ENCODE measurements at regions not wholly inside any gene's neighbourhood (a gene's known extent, or its start where the extent isn't known, plus 50 kb on each side); places are given as distances from the start of the nearest gene placed in this dataset.

- H3K9me3 Mint-ChIP-seq = peaks cover 6% of the 10 kb centered on the region
- H3K27ac Mint-ChIP-seq = no peak overlapping the region
- no peaks in the 10 kb centered on the region for H3K36me3 Mint-ChIP-seq (ENCODE audit: low read depth)
- no peak for TF ChIP-seq CTCF (IDR thresholded peaks at IDR 0.05)
- H3K27me3 Mint-ChIP-seq (ENCODE audit: low read depth, poor library complexity) = no peaks in the 10 kb centered on the region
- H3K4me3 Mint-ChIP-seq = no peak overlapping the region
- no peaks in the 10 kb centered on the region for H3K4me1 Mint-ChIP-seq
- no peak for DNase-seq
Observed at GRCh38 chr2:35104309-35104708, 1251.3 kb upstream of the CRIM1 start.

DNA sequence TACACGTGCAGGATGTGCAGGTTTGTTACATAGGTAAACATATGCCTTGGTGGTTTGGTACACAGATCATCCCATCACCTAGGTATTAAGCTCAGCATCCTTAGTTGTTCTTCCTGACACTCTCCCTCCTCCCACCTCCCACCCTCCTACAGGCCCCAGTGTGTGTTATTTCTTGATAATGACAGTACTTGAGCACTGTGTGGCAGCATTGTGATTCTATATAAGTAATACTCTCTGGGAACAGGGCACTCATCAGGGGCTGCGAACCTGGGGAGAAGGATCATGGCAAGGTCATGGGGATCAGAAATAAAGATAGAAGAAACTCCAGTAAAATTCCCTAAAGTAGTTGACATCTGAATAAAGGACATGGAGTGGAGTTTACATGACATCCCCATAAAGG lies 1256.2 kb upstream of the CRIM1 start:
- Mint-ChIP-seq H3K27ac (no peak overlapping the region), H3K4me1 (no peaks in the 10 kb centered on the region), H3K27me3 (ENCODE audit: low read depth, poor library complexity) (no peaks in the 10 kb centered on the region), H3K4me3 (no peak overlapping the region), H3K9me3 (peaks cover 6% of the 10 kb centered on the region), H3K36me3 (ENCODE audit: low read depth) (no peaks in the 10 kb centered on the region)
- DNase-seq = no peak
- TF ChIP-seq CTCF (IDR thresholded peaks at IDR 0.05) = no peak

DNA sequence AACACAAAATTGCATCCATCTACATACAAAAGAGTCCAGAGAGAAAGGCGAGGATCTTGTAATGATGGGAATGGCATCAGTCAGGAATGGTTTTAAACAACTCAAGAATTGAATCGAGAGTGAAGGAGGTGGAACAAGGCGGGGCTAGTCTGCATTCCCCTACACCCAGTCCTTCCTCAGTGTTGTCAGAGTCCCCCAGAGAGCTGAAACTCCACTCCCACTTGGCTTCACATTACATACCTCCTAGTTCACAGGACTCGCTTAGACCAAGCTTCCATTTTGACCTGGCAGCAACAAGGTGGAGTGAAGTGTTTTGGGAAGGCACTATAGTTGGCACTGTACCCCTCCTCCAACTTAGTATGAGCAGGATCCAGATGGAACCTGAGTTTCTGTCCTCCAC lies 1273.5 kb upstream of the CRIM1 start:
- H3K36me3 Mint-ChIP-seq (ENCODE audit: low read depth) = no peaks in the 10 kb centered on the region
- no peak for TF ChIP-seq CTCF (IDR thresholded peaks at IDR 0.05)

GRCh38 chr2:35081622-35082015 lies 1274.0 kb upstream of the CRIM1 start:
- no peak overlapping the region for H3K4me3 Mint-ChIP-seq
- TF ChIP-seq CTCF (IDR thresholded peaks at IDR 0.05) = no peak
- no peaks in the 10 kb centered on the region for H3K36me3 Mint-ChIP-seq (ENCODE audit: low read depth)
- no peaks in the 10 kb centered on the region for H3K4me1 Mint-ChIP-seq
- H3K9me3 Mint-ChIP-seq = no peaks in the 10 kb centered on the region
- no peak overlapping the region for H3K27ac Mint-ChIP-seq
- H3K27me3 Mint-ChIP-seq (ENCODE audit: low read depth, poor library complexity) = no peaks in the 10 kb centered on the region
- no peak for DNase-seq

More for the DNA sequence above, 1273.5 kb upstream of the CRIM1 start:
- no peaks in the 10 kb centered on the region for H3K27me3 Mint-ChIP-seq (ENCODE audit: low read depth, poor library complexity)
- DNase-seq = no peak
- no peaks in the 10 kb centered on the region for H3K9me3 Mint-ChIP-seq
- no peak overlapping the region for H3K27ac Mint-ChIP-seq
- H3K4me1 Mint-ChIP-seq = no peaks in the 10 kb centered on the region
- H3K4me3 Mint-ChIP-seq = no peak overlapping the region

- DNase-seq = no peak
- Mint-ChIP-seq H3K27ac (no peak overlapping the region), H3K27me3 (ENCODE audit: low read depth, poor library complexity) (no peaks in the 10 kb centered on the region), H3K4me1 (no peaks in the 10 kb centered on the region), H3K4me3 (no peak overlapping the region), H3K36me3 (ENCODE audit: low read depth) (no peaks in the 10 kb centered on the region), H3K9me3 (no peaks in the 10 kb centered on the region)
- TF ChIP-seq CTCF (IDR thresholded peaks at IDR 0.05) = no peak
Observed at GRCh38 chr2:35081001-35081621, 1274.5 kb upstream of the CRIM1 start.

DNA sequence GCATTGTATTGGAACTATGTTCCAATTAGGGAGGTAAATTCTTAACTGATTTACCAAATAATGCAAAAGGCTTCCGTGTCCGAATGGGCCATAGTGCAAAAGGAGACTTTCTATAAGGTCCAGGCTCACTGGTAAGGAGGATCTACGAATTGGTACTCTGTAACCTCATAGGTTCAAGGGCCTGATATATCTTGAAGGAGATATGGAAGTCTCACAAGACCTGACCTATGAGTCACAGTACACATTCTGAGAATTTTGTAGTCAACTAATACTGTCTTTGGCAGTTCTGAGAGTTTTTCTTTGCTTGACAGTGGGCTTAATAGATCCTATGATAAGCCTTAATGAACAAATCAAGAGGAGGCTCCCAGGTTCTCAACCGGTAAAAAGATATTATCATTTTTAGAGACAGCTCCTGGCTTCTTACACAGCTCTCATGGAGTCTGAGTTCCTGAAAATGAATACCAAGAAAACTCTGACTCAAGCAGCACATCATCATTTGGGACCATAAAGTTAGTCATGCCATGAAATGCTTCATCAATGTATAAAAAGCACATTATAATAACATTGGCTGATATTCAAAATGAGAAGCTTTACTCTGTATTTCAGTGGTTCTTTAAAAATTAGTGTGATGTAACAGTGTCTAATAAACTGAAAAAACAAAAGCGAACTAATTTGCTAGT lies 1275.2 kb upstream of the CRIM1 start:
- no peak overlapping the region for H3K4me3 Mint-ChIP-seq
- no peaks in the 10 kb centered on the region for H3K9me3 Mint-ChIP-seq
- no peaks in the 10 kb centered on the region for H3K4me1 Mint-ChIP-seq
- H3K27me3 Mint-ChIP-seq (ENCODE audit: low read depth, poor library complexity) = no peaks in the 10 kb centered on the region
- no peak for DNase-seq
- no peaks in the 10 kb centered on the region for H3K36me3 Mint-ChIP-seq (ENCODE audit: low read depth)
- no peak for TF ChIP-seq CTCF (IDR thresholded peaks at IDR 0.05)
- no peak overlapping the region for H3K27ac Mint-ChIP-seq

Data from nephron progenitor cell (in vitro differentiated cells).